ENCODE measurements at regions not wholly inside any gene's neighbourhood (a gene's known extent, or its start where the extent isn't known, plus 50 kb on each side); places are given as distances from the start of the nearest gene placed in this dataset.
"Not testable (repeated sequence)": the region's sequence is repeated elsewhere in the genome, so short reads cannot be mapped to it uniquely, and the experiment has no call there.

DNA sequence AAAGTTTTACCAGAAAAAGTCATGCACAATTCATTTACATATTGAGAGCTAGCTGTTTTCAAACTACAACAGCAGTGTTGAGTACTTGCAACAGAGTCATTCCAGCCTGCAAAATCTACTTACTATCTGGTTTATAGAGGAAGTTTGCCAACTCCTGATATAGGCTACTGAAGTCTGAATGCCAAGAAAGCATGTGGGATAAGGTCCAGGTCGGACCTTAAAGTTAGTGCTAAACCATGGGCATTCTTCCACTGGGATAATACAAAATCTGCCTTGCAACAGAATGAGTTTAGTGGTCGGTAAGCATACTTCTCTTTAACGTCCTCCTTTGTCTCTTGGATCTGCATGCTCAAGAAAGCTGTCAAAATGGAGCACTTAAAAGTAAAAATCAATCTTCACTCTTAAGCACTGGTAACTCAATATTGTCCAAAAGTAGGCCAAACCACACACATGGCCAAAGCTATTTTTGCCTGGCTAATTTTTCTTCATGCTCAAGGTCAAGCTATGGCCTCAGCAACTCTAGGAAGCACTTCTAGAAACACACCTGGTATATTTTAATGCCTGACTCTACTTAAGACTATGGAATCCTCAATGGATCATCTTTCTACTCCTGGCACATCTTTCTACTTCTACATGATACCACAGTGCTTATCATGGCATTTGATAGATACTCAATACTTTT lies 364.9 kb upstream of the KITLG start:
- DNase-seq (ENCODE audit: low read depth), result no peak

DNA sequence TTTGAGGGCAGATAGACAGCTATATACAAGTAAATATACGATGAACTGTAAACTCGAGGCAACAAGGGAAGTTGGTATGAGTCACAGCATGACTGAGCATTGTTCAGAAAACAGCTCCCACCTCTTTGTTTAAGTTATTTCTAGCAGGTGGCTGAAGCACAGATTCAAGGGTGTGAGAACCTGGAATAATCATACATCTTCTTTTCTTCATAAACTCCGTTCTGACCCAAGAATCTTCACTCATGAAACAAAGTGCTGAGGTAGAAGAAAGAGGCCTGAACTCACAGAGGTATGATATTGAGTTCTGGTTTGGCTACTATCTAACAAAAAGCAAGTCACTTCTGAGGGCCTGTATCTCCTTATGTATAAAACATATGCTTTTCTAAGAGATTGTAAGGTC lies 364.1 kb upstream of the KITLG start:
- DNase-seq (ENCODE audit: low read depth), result no peak

DNA sequence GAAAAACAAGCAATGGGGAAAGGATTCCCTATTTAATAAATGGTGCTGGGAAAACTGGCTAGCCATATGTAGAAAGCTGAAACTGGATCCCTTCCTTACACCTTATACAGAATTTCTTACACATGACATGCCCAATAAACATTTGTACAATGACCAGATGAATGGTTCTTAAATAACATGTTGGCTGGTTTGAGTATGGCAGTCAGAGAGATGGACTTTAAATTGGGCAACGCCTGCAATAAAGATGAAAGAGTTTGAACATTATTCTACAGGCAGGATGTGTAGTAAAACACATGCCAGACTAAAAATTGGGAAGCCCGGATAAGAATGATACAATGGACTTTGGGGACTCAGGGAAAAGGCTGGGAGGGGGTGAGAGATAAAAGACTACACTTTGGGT lies 360.6 kb upstream of the KITLG start:
- DNase-seq (ENCODE audit: low read depth), result no peak

DNA sequence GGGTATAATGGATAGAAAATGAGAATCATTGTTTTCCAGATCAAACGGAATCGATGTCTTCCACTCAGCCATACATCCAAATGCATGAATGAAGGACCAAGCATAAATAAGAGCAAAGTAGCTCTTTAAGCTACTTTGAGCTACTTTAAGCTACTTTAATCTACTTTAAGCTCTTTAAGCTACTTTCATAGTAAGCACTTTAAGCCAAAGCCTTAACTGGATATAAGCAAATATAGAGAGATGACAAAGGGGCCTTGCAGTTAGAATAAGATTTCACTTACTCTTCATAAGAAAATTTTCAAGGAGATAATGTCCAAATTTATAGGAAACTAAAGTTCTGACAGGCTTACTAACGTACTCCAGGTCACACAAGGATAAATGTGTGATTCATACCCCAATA lies 355.6 kb upstream of the KITLG start:
- no peak for DNase-seq (ENCODE audit: low read depth)

DNA sequence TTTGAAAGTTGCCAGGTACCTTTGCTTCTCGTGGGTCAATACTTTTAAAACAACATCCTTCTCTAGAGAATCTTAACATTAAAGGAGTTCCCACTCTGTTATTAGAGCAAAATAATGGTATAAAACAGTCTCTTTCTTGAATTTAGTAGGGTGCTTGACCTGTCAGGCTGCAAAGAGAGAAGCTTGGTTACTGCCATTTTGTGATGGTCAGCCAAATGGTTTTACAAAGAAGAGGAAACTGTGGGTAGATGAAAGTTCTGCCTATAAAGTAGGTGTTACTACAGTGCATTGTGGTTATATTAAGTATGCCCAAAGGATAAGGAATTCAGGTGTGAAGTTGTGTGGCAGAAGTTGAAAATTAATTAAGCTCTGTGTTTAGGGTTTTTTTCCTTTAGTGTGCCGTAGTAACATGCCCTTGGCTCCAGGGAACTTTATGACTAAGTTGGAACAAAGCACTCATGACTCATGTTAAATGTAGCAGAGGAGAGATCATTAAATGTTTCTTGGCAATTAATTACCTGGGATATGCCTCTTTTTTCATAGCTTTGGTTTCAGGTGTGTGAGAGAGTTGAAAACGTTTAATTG lies 354.0 kb upstream of the KITLG start:
- DNase-seq (ENCODE audit: low read depth), result no peak

DNA sequence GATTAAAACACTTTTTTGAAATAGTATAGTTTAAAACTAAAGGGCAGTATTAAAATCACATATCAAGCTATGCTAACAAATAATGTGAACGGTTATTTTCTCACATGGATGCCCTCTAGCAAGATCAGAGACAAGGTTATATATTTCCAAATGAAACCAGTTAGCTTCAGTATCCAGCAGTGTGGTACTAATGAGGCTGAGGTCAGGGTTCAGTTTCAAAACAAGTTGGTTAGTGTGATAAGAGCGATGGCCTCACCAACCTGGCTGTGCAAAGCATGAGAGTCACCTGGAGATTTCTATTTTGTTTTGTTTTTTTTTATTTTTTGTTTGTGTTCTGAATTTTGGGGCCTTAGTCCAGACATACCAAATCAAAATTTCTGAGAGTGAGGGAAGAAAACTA lies 352.2 kb upstream of the KITLG start:
- DNase-seq (ENCODE audit: low read depth), result no peak

DNA sequence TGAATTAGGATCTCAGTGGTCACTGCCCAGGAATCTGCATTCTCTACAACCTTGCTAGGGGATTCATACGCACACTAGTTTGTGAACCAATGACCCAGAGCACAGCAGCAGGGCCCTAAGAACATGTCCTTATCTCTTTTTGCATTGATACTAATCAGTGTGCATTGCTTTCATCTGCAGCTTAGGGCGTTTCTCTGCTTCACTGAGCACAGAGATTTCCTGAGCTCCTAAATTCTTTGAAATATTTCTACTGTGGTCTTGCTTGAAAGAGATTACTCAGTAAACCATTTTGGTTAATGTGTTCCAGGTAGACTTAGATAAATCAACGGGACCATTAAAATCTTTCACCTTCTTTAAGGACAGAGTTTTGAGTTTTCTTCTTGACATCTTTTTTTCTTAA lies 351.3 kb upstream of the KITLG start:
- DNase-seq (ENCODE audit: low read depth), result no peak

DNA sequence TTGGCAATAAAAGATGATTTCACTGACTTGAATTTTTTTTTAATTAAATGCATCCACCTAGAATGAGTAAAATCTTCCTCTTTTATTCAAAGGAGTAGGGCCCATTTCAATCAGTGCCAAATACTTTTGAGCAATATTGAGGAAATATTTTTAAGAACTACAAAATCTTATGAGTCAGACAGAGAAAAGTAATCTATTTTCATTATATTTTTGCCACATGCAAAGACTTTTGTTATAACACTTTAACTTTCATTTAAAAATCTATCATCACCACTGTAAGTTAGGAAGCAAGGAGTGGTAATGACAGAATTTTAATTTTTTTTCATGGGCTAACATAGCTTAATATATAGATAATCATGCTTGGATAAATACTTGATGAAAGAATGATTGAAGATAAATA lies 345.2 kb upstream of the KITLG start:
- DNase-seq (ENCODE audit: low read depth), result no peak

DNA sequence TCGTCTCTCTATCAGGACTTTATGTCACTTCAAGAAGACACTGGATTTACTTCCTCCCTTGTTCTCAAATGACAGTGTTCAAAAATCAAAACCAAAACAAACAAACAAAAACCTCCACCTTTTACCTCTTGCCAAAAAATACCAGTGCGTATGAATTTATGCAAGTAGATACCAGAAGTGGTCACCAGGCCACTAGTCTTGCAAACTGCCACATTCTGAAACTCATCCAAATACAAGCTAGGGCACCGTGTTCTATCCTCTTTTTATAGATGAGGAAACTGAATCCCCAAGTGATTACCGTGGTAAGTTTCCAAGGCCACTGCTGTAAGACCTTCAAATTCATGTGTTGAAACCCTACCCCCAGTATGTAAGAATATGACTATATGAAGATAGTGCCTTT lies 343.9 kb upstream of the KITLG start:
- DNase-seq (ENCODE audit: low read depth), result no peak

DNA sequence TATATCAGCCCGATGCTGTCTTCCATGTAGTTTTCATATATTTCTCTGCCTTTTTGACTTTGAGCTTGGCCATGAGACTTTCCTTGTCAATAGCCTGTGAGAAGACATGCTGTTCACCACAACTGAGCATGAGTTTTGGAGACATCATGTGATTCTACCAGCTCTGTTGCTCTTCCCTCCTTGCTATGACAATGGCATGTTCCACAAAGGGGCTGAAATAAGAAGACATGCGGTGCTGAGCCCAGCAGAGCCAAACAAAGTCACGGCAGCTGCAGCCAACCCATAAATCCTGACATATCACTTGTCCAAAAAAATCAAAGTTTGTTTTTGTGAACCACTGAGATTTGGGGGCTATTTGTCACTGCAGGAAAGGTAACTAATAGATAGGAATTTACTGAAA lies 343.4 kb upstream of the KITLG start:
- DNase-seq (ENCODE audit: low read depth), result no peak

DNA sequence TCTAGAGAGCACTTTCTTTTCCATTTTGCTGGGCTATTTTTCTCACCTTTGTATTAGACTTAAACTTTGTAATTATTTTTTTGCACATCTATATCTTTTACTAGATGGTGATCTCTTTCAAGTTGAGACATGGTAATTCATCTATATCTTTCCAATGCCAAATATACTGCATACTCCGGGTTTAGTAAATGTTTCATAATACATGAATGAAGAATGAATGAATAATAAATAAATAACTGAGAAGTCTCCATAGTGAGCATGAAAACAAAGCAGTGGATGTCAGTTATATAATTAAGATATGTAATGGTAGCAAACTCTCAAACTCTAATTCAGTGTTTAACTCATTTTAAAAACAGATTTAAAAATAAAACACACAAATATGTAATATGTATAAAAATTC lies 342.5 kb upstream of the KITLG start:
- DNase-seq (ENCODE audit: low read depth), result no peak

DNA sequence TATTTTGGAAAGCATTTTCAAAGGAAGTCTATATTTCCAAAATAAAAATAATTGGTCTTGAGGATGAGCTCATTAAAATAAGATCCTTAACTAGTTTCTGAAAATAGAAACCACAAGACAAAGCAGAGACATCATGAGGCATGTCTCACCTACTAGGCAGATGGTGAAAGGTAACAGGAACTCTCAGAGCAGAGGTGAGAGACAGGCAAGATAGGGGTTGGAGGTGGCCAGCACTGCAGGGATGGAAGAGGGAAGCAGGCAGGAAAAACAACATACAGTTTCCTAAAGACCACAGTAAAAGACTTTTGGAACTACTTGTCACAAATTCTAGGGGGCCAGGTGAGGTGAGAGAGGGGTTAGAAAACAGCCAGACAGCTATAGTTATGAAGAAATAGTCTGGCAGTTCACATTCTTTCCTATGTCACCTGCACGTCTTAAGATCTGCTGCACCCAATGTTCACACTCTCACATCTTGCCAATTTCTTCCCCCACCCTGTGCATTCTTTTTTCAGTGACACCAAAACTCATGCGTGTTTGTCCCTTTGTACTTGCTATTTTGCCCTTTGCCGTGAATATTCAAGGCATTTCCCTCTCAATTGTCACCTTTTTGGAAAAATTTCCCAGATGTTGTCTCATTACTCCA lies 341.7 kb upstream of the KITLG start:
- DNase-seq (ENCODE audit: low read depth), result no peak

DNA sequence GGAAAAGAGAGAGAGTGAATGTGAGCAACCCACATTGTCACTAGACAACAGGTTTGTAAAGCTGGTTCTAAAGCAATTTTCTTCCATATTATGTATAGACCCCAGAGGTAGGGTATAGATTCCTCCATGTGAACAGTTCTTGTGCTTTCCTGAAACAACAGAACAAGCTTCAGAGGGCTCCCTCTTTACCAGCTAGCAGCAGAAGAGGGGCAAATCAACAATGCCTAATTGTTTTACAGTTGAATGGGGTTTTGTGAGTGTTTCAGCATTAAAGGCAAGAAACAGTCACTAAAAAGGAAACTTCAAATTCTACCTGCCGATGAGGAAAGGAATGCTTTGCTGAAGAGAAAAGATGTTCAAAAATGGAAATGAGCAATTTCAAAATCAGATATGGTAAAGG lies 341.2 kb upstream of the KITLG start:
- DNase-seq (ENCODE audit: low read depth), result no peak

DNA sequence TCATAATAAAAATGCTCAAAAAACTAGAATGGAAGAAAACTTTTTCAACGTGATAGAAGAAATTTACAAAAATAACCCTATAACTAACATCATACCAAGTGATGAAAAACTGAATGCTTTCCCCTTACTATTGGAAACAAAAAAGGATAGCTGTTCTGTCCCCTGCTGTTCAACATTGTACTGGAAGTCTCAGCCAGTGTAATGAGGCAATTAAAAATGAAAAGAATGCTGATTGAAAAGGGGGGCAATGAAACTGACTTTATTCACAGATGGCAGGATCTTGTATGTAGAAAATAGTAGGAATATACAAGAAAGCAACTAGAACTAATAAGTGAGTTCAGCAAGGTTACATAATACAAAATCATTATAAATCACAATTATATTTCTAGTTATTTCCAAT lies 337.9 kb upstream of the KITLG start:
- DNase-seq (ENCODE audit: low read depth), result no peak

DNA sequence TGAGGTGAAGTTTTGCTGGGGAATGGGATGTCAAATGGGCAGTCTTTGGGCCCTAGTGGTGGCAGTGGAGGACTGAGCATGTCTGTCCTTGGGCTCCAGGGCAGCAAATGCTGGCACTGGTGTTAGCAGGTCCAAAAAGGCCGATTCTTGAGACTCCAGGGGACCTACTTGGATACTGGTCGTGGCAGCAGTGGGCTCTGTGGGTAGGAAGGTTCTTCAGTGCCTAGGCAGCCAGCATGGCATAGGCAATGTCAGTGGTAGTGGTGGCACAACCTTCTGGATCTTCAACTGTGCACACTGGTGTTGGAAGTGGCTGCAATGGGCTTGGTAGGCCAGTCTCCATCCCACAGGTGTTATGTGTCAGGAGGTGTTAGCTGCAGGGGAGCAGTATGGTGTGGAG lies 334.7 kb upstream of the KITLG start:
- DNase-seq (ENCODE audit: low read depth), result no peak

DNA sequence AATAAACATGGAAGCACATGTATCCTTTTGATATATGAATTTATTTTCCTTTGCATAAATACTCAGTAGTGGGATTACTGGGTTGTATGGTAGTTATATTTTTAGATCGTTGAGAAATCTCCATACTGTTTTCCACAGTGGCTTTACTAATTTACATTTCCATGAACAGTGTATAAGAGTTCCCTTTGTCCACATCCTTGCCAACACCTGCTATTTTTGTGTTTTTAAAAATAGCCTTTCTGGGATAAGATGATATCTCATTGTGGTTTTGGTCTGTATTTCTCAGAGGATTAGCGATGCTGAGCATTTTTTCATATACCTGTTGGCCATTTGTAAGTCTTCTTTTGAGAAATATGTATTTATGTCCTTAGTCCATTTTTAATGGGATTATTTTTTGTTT lies 329.2 kb upstream of the KITLG start:
- no peak for DNase-seq (ENCODE audit: low read depth)

DNA sequence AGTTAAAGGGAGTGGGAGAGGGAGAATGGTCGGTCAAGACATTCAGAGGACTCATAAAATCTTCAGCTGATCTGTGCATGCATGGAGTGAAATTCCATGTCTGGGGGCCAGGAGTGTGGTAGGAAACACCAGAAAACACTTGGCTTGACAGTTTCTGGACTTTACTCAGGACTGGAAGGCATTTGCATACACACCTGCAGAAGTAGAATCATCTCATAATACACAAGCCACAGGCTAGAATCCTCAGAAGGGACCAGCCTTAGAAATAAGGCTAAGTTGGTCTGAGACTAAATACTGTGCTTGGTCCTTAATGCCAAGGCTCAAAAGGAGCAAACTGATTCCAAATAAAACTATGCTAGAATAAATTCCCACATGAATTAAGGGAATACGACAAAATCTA lies 328.1 kb upstream of the KITLG start:
- no peak for DNase-seq (ENCODE audit: low read depth)

DNA sequence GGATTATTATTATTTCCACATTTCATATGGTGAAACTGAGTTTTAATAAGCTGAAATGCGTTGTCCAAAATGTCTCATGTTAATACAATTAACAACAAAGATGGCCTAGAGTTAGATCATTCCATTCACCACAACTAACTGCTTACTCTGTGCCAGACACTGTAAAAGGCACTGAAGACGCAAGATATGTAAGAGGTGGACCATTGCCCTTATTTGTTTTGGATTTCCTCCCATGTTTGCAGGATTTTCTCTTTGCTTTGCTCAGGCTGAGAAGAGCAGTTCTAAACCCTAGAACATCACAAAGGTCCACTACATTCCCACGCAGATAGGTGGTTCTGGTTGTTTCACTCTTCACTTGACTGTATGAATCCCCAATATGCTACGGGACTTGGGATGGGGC lies 324.4 kb upstream of the KITLG start:
- DNase-seq (ENCODE audit: low read depth), result no peak

DNA sequence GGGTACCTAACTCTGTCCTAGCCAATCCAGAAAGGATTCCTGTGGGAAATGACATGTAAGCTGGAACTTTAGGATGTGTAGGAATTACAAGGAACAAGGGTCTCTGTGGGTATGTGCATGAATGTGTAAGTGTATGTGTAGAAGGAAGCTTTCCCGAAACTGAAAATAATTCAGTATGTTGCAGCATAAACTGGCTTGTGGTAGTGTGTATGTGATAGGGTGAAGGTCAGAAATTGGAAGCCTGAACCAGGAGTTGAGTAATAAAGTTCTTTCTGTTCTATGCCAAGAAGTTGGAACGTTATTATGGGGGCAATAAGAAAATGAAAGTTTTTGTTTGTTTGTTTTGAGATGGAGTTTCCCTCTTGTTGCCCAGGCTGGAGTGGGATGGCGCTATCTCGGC lies 323.1 kb upstream of the KITLG start:
- DNase-seq (ENCODE audit: low read depth), result no peak

DNA sequence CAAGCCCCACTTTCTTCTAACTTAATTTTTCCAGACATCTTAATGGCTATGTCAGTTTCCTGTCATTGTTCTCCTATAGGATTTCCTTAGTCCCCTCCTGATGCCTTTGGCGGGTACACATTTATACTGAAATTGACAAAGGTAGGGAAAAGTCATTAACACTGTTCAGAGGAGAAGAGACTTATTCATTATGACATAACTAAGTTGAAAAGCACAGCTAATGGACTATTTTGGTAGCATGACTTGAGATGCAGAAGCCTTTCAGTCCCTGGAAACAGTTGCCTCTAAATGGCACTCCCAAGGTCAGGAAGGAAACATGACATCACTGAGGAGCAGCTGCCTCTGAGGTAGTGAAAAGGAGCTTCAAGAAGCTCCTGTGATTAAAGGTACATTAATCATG lies 317.5 kb upstream of the KITLG start:
- DNase-seq (ENCODE audit: low read depth), result no peak

DNA sequence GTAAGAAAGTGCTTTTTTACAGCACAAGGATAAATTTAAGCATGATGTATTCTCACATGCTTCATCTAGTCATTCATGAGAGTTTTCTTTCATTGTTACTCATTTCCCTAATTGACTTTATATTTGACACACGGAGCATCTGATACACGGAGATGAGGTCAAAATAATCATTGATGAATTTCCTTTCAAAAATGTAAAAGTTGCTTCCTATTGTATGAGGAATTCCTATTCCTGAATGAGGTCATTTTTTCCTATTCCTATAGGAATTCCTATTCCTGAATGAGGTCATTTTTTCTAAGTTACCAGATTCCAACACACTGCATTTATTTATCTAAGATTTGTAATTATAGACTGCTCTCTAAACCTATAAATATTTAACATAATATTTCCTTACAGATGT lies 316.7 kb upstream of the KITLG start:
- no peak for DNase-seq (ENCODE audit: low read depth)

DNA sequence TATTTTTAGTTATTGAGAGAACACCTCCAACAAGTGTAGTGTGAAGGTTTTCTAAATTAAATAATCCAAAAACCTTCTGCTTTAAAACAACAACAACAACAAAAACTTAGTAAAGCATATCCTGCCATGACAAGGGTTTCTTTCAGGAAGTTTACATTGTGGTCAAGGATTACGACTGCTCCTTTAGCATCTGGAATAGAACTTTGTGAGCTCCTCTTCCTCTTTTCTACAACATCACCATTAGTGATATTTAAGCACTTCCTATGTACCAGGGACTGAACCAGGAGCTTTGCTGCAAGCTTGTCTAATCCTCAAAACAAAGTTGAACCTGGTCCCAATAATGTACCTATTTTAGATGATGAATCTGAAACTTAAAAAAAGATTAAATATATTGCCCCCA lies 315.4 kb upstream of the KITLG start:
- no peak for DNase-seq (ENCODE audit: low read depth)

DNA sequence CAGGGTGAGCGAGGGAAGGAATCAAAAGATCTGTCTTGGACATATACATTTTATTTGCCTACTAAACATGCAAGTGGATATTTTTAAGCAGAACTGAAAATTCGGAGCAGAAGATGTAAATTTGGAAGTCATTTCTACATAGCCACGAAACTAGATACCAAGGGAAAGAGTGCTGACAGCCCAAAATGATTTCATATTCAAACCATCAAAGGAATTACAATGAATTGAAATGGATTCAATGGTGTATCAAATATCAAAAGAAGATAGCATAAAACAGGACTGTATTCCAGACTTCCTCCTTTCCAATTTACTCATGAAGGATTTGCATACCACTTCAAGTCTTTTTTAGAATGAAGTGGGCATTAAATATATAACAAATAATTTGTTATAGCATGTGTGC lies 313.5 kb upstream of the KITLG start:
- no peak for DNase-seq (ENCODE audit: low read depth)

DNA sequence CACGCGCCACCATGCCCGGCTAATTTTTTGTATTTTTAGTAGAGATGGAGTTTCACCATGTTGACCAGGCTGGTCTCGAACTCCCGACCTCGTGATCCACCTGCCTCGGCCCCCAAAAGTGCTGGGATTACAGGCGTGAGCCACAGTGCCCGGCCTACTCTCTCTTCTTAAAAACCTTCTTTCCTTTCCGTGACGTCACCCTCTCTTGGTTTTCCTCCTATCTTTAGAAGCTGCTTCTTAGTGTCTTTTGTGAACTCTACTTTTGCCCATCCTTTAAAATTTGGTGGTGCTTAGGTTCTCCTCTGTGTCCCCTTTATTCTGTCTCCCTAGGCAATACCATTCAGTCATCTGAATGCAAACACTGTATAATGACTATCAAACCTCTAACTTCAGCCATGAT lies 311.2 kb upstream of the KITLG start:
- not testable (repeated sequence) for DNase-seq (ENCODE audit: low read depth)
